Endodermal cell (in vitro differentiated cells): ENCODE measurements at regions not wholly inside any gene's neighbourhood (a gene's known extent, or its start where the extent isn't known, plus 50 kb on each side); places are given as distances from the start of the nearest gene placed in this dataset.

Experiments used
- DNase-seq: peaks from one replicate; pipeline ENCODE4 v3.0.0-alpha.2; 2017
- H3K27ac ChIP-seq: 2 replicates; pipeline ENCODE4 v1.5.1; 2013; ENCODE audit warnings: mild to moderate bottlenecking, low read depth, low read length, moderate library complexity
- H3K27me3 ChIP-seq: 2 replicates; pipeline ENCODE4 v1.6.1; 2013; ENCODE audit warnings: mild to moderate bottlenecking, low read length, moderate library complexity; ENCODE audit not compliant: insufficient read depth, control insufficient read depth, poor library complexity, severe bottlenecking
- H3K36me3 ChIP-seq: 2 replicates; pipeline ENCODE4 v1.7.0; 2013; ENCODE audit warnings: mild to moderate bottlenecking, low read length, moderate library complexity; ENCODE audit not compliant: control insufficient read depth, insufficient read depth
- H3K4me1 ChIP-seq: one replicate; pipeline ENCODE4 v1.7.0; 2013; ENCODE audit warnings: low read length; ENCODE audit not compliant: control insufficient read depth, insufficient read depth
- H3K4me3 ChIP-seq: 2 replicates; pipeline ENCODE4 v1.5.1; 2013; ENCODE audit warnings: mild to moderate bottlenecking, low read length, moderate library complexity
- H3K9ac ChIP-seq: 2 replicates; pipeline ENCODE4 v1.6.1; 2013; ENCODE audit warnings: mild to moderate bottlenecking, low read length, moderate library complexity; ENCODE audit not compliant: poor library complexity, severe bottlenecking; ENCODE audit errors: extremely low read depth
- H3K9me3 ChIP-seq: 2 replicates; pipeline ENCODE4 v1.6.1; 2013; ENCODE audit warnings: mild to moderate bottlenecking, low read length, moderate library complexity; ENCODE audit not compliant: control insufficient read depth
- H3K27ac Mint-ChIP-seq: 2 replicates; pipeline ENCODE4 v1.8.0; 2020; ENCODE audit warnings: mixed read lengths
- H3K27me3 Mint-ChIP-seq: 2 replicates; pipeline ENCODE4 v1.8.0; 2021; ENCODE audit warnings: mild to moderate bottlenecking, mixed read lengths; ENCODE audit not compliant: insufficient read depth
- H3K36me3 Mint-ChIP-seq: 2 replicates; pipeline ENCODE4 v1.8.0; 2020; ENCODE audit warnings: low read depth, mixed read lengths
- H3K4me1 Mint-ChIP-seq: 2 replicates; pipeline ENCODE4 v1.8.0; 2020; ENCODE audit warnings: mixed read lengths
- H3K4me3 Mint-ChIP-seq: 2 replicates; pipeline ENCODE4 v1.8.0; 2020; ENCODE audit warnings: mild to moderate bottlenecking, moderate library complexity, mixed read lengths
- H3K9me3 Mint-ChIP-seq: 2 replicates; pipeline ENCODE4 v1.8.0; 2020; ENCODE audit warnings: mild to moderate bottlenecking, mixed read lengths
- CTCF ChIP-seq: fragments of 200-600 bp; sonication (generic); conservative IDR thresholded peaks from 2 replicates; pipeline ENCODE4 v1.5.0; 2021; ENCODE audit warnings: antibody characterized with exemption, mild to moderate bottlenecking
- WGBS, 2 experiments: methylation state at CpG; one replicate each; pipeline versions ENCODE4 v1.1.5 to v1.1.7; 2013; ENCODE audit warnings: missing lambda C conversion rate in 2 of 2, mixed read lengths in 1 of 2; ENCODE audit not compliant: insufficient coverage in 1 of 2, insufficient read length in 1 of 2; 5-methylcytosine and 5-hydroxymethylcytosine counted together

- 94 to 100% methylated on average over 9 to 12 of the region's 12 CpGs for WGBS, 2 experiments
- H3K9me3 Mint-ChIP-seq: peaks cover 7% of the 10 kb centered on the region
- H3K4me1 Mint-ChIP-seq: no peaks in the 10 kb centered on the region
Observed at GRCh38 chr2:15691586-15692310, 100.1 kb downstream of the DDX1 start.

GRCh38 chr2:15692551-15693377, 101.1 kb downstream of the DDX1 start:
- Mint-ChIP-seq H3K27me3 (peaks cover 5% of the 10 kb centered on the region), H3K4me1 (no peaks in the 10 kb centered on the region), H3K4me3 (no peak overlapping the region), H3K36me3 (no peaks in the 10 kb centered on the region), H3K9me3 (peaks cover 7% of the 10 kb centered on the region), H3K27ac (no peak overlapping the region)
- Histone ChIP-seq H3K27ac (no peak overlapping the region), H3K27me3 (no peaks in the 10 kb centered on the region), H3K36me3 (no peaks in the 10 kb centered on the region), H3K9me3 (no peaks in the 10 kb centered on the region), H3K9ac (no peak overlapping the region), H3K4me3 (no peak overlapping the region), H3K4me1 (no peaks in the 10 kb centered on the region)
- no peak for TF ChIP-seq CTCF
- 93 to 94% methylated on average over 12 to 15 of the region's 15 CpGs for WGBS, 2 experiments
- no peak for DNase-seq

More at GRCh38 chr2:15691586-15692310, 100.1 kb downstream of the DDX1 start:
- no peaks in the 10 kb centered on the region for H3K36me3 Mint-ChIP-seq
- no peak for TF ChIP-seq CTCF
- H3K4me3 Mint-ChIP-seq: no peak overlapping the region
- DNase-seq: no peak
- no peaks in the 10 kb centered on the region for H3K36me3 ChIP-seq
- peaks cover 7% of the 10 kb centered on the region for H3K27me3 Mint-ChIP-seq
- no peaks in the 10 kb centered on the region for H3K27me3 ChIP-seq
- no peak overlapping the region for H3K27ac Mint-ChIP-seq
- no peaks in the 10 kb centered on the region for H3K4me1 ChIP-seq
- H3K9ac ChIP-seq: no peak overlapping the region
- no peak overlapping the region for H3K4me3 ChIP-seq
- H3K27ac ChIP-seq: no peak overlapping the region
- no peaks in the 10 kb centered on the region for H3K9me3 ChIP-seq

- H3K4me1 Mint-ChIP-seq: no peaks in the 10 kb centered on the region
- Histone ChIP-seq H3K4me3 (no peak overlapping the region), H3K27ac (no peak overlapping the region), H3K27me3 (no peaks in the 10 kb centered on the region), H3K9me3 (no peaks in the 10 kb centered on the region), H3K9ac (no peak overlapping the region), H3K4me1 (no peaks in the 10 kb centered on the region), H3K36me3 (no peaks in the 10 kb centered on the region)
- H3K36me3 Mint-ChIP-seq: no peaks in the 10 kb centered on the region
- H3K27ac Mint-ChIP-seq: no peak overlapping the region
- H3K27me3 Mint-ChIP-seq: peaks cover 5% of the 10 kb centered on the region
- no peak for TF ChIP-seq CTCF
- no peak for DNase-seq
- no peak overlapping the region for H3K4me3 Mint-ChIP-seq
- peaks cover 7% of the 10 kb centered on the region for H3K9me3 Mint-ChIP-seq
- 83% methylated on average over 3 of the region's 4 CpGs; no CpG with 5 or more reads in 1 of the 2 experiments for WGBS, 2 experiments
Observed at GRCh38 chr2:15693382-15693781, 101.7 kb downstream of the DDX1 start.
